ENCODE measurements at regions not wholly inside any gene's neighbourhood (a gene's known extent, or its start where the extent isn't known, plus 50 kb on each side); places are given as distances from the start of the nearest gene placed in this dataset.

GRCh38 chr11:100573911-100574513 lies 113.1 kb upstream of the ARHGAP42 start:
- TF ChIP-seq, protein P1, sequence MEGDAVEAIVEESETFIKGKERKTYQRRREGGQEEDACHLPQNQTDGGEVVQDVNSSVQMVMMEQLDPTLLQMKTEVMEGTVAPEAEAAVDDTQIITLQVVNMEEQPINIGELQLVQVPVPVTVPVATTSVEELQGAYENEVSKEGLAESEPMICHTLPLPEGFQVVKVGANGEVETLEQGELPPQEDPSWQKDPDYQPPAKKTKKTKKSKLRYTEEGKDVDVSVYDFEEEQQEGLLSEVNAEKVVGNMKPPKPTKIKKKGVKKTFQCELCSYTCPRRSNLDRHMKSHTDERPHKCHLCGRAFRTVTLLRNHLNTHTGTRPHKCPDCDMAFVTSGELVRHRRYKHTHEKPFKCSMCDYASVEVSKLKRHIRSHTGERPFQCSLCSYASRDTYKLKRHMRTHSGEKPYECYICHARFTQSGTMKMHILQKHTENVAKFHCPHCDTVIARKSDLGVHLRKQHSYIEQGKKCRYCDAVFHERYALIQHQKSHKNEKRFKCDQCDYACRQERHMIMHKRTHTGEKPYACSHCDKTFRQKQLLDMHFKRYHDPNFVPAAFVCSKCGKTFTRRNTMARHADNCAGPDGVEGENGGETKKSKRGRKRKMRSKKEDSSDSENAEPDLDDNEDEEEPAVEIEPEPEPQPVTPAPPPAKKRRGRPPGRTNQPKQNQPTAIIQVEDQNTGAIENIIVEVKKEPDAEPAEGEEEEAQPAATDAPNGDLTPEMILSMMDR (conservative IDR thresholded peaks at IDR 0.05; ENCODE audit: low read length), result no peak
- TF ChIP-seq EZH2phosphoT487 (IDR thresholded peaks at IDR 0.05; ENCODE audit: borderline replicate concordance), result no peak
